OCI-LY3 (cell line): ENCODE measurements at regions not wholly inside any gene's neighbourhood (a gene's known extent, or its start where the extent isn't known, plus 50 kb on each side); places are given as distances from the start of the nearest gene placed in this dataset.
"Not testable (repeated sequence)": the region's sequence is repeated elsewhere in the genome, so short reads cannot be mapped to it uniquely, and the experiment has no call there.

Experiments
- H2AFZ ChIP-seq: fragments of 200-600, 300-600 bp; shearing (Covaris generic); 2 replicates; pipeline ENCODE4 v1.6.0; 2014; ENCODE audit warnings: antibody characterized with exemption, low read depth, low read length
- H3K27ac ChIP-seq: fragments of 200-600, 300-600 bp; sonication (generic); 2 replicates; pipeline ENCODE4 v1.5.1; 2014; ENCODE audit warnings: mild to moderate bottlenecking, low read length, moderate library complexity, mixed read lengths
- H3K27me3 ChIP-seq: fragments of 200-600, 300-600 bp; sonication (generic); 2 replicates; pipeline ENCODE4 v1.6.1; 2014; ENCODE audit warnings: low read depth, low read length, mixed read lengths
- H3K36me3 ChIP-seq: fragments of 200-600, 300-600 bp; sonication (generic); replicated peaks from 2 replicates; pipeline ENCODE3; 2014; ENCODE audit warnings: low read depth, low read length, mixed read lengths
- H3K4me1 ChIP-seq: fragments of 300-600, 200-600 bp; sonication (generic); 2 replicates; pipeline ENCODE4 v1.6.1; 2014; ENCODE audit warnings: low read length, mixed read lengths
- H3K4me2 ChIP-seq: fragments of 200-600, 300-600 bp; sonication (generic); 2 replicates; pipeline ENCODE4 v1.6.1; 2014; ENCODE audit warnings: low read length, mixed read lengths
- H3K4me3 ChIP-seq: fragments of 300-600, 200-600 bp; sonication (generic); 2 replicates; pipeline ENCODE4 v1.5.1; 2014; ENCODE audit warnings: antibody characterized with exemption, mild to moderate bottlenecking, low read length, moderate library complexity
- H3K79me2 ChIP-seq: fragments of 300-600, 200-600 bp; shearing (Covaris generic); 2 replicates; pipeline ENCODE4 v1.6.1; 2014; ENCODE audit warnings: mild to moderate bottlenecking, low read length, mixed read lengths
- H3K9ac ChIP-seq: fragments of 300-600, 200-600 bp; shearing (Covaris generic); 2 replicates; pipeline ENCODE4 v1.6.0; 2014; ENCODE audit warnings: mild to moderate bottlenecking, low read length, moderate library complexity
- H3K9me3 ChIP-seq: fragments of 200-600, 300-600 bp; shearing (Covaris generic); 2 replicates; pipeline ENCODE4 v1.6.1; 2014; ENCODE audit warnings: low read length, mixed read lengths; ENCODE audit not compliant: insufficient read depth
- H4K20me1 ChIP-seq: fragments of 200-600, 300-600 bp; sonication (generic); 2 replicates; pipeline ENCODE4 v1.6.1; 2016; ENCODE audit warnings: low read length, mixed read lengths; ENCODE audit not compliant: insufficient read depth
- CTCF ChIP-seq: fragments of 200-600, 300-600 bp; sonication (generic); IDR thresholded peaks from 2 replicates; pipeline ENCODE4 v1.5.1; 2014; ENCODE audit warnings: antibody characterized with exemption, low read length, low read depth
- EZH2phosphoT487 ChIP-seq: fragments of 200-600 bp; shearing (Covaris generic); IDR thresholded peaks from 2 replicates; pipeline ENCODE4 v1.6.1; 2018; ENCODE audit warnings: antibody characterized with exemption, mixed run types, low read depth

GRCh38 chr9:1173993-1174392 is 123.8 kb downstream of the DMRT2 start:
- no peak overlapping the region for H2AFZ ChIP-seq
- H3K4me2 ChIP-seq = no peak overlapping the region
- no peaks in the 10 kb centered on the region for H3K36me3 ChIP-seq
- H3K4me1 ChIP-seq = no peaks in the 10 kb centered on the region
- no peak overlapping the region for H3K27ac ChIP-seq
- no peak for TF ChIP-seq CTCF
- no peak for TF ChIP-seq EZH2phosphoT487
- no peak overlapping the region for H3K9ac ChIP-seq
- H3K9me3 ChIP-seq = no peaks in the 10 kb centered on the region
- no peak overlapping the region for H3K4me3 ChIP-seq
- H3K27me3 ChIP-seq = peaks cover 5% of the 10 kb centered on the region; the same call in 1 of the 2 replicates
- no peaks in the 10 kb centered on the region for H4K20me1 ChIP-seq
- H3K79me2 ChIP-seq = no peaks in the 10 kb centered on the region

GRCh38 chr9:1179366-1179765 is 129.2 kb downstream of the DMRT2 start:
- TF ChIP-seq EZH2phosphoT487 (no peak), CTCF (no peak)
- no peaks in the 10 kb centered on the region for H4K20me1 ChIP-seq
- no peak overlapping the region for H3K9ac ChIP-seq
- H3K36me3 ChIP-seq = no peaks in the 10 kb centered on the region
- H3K27ac ChIP-seq = no peak overlapping the region
- H3K4me1 ChIP-seq = no peaks in the 10 kb centered on the region
- no peak overlapping the region for H3K4me2 ChIP-seq
- no peaks in the 10 kb centered on the region for H3K9me3 ChIP-seq
- H3K27me3 ChIP-seq = peaks cover 8% of the 10 kb centered on the region; the same call in 1 of the 2 replicates
- H2AFZ ChIP-seq = no peak overlapping the region
- no peaks in the 10 kb centered on the region for H3K79me2 ChIP-seq
- no peak overlapping the region for H3K4me3 ChIP-seq

GRCh38 chr9:1184146-1184545 is 134.0 kb downstream of the DMRT2 start:
- Histone ChIP-seq H3K4me1 (no peaks in the 10 kb centered on the region), H3K36me3 (no peaks in the 10 kb centered on the region), H2AFZ (no peak overlapping the region), H4K20me1 (no peaks in the 10 kb centered on the region), H3K4me2 (no peak overlapping the region), H3K79me2 (no peaks in the 10 kb centered on the region), H3K4me3 (no peak overlapping the region), H3K9ac (no peak overlapping the region), H3K9me3 (no peaks in the 10 kb centered on the region), H3K27me3 (peaks cover 16% of the 10 kb centered on the region), H3K27ac (no peak overlapping the region)
- TF ChIP-seq CTCF = no peak
- TF ChIP-seq EZH2phosphoT487 = no peak

- H3K36me3 ChIP-seq, H3K4me3 ChIP-seq, H3K9ac ChIP-seq, H3K27ac ChIP-seq, H2AFZ ChIP-seq, H3K9me3 ChIP-seq, H3K4me2 ChIP-seq, H3K4me1 ChIP-seq, H3K79me2 ChIP-seq, H4K20me1 ChIP-seq: not testable (repeated sequence)
- peaks cover 16% of the 10 kb centered on the region for H3K27me3 ChIP-seq
Observed at GRCh38 chr9:1187137-1187536, 137.0 kb downstream of the DMRT2 start.

- H2AFZ ChIP-seq, H3K4me3 ChIP-seq, H3K4me2 ChIP-seq, H4K20me1 ChIP-seq, H3K4me1 ChIP-seq, H3K9ac ChIP-seq, H3K27ac ChIP-seq, H3K79me2 ChIP-seq, H3K36me3 ChIP-seq, H3K27me3 ChIP-seq, H3K9me3 ChIP-seq: not testable (repeated sequence)
Observed at GRCh38 chr9:1195636-1196035, 145.5 kb downstream of the DMRT2 start.
